BJ (cell line): ENCODE measurements at regions not wholly inside any gene's neighbourhood (a gene's known extent, or its start where the extent isn't known, plus 50 kb on each side); places are given as distances from the start of the nearest gene placed in this dataset.

Source experiments
- CTCF ChIA-PET: fragments of 350-600 bp; formaldehyde crosslinking; extraction: SDS; loops from one replicate; lab custom pipeline; 2021; ENCODE audit warnings: antibody characterized with exemption, inconsistent platforms; lab: Yijun Ruan, JAX
- POLR2A ChIA-PET: fragments of 300-600 bp; sonication (Branson Sonifier 250); formaldehyde crosslinking; extraction: SDS; loops from one replicate; lab custom pipeline; 2021; ENCODE audit warnings: antibody characterized with exemption; lab: Charles Lee
- DNase-seq: peaks from one replicate; pipeline ENCODE4 v3.0.0-alpha.2; 2011; ENCODE audit warnings: low read depth
- H3K27me3 ChIP-seq: 2 replicates; pipeline ENCODE4 v1.6.0; 2011; ENCODE audit warnings: low read length; ENCODE audit not compliant: control insufficient read depth, insufficient read depth
- H3K36me3 ChIP-seq: 2 replicates; pipeline ENCODE4 v1.5.1; 2011; ENCODE audit warnings: low read length; ENCODE audit not compliant: control insufficient read depth, insufficient read depth
- H3K4me3 ChIP-seq: 2 replicates; pipeline ENCODE4 v1.5.1; 2011; ENCODE audit warnings: low read depth, mild to moderate bottlenecking, control low read depth, low read length
- CTCF ChIP-seq: IDR thresholded peaks from 2 replicates; pipeline ENCODE4 v1.5.1; 2011; ENCODE audit warnings: low read depth, mild to moderate bottlenecking, control low read depth, inconsistent platforms, low read length, moderate library complexity; ENCODE audit not compliant: insufficient read depth

GRCh38 chr14:82647088-82647810 is 1113.6 kb upstream of the SEL1L start:
- DNase-seq = no peak
- Histone ChIP-seq H3K36me3 (no peaks in the 10 kb centered on the region), H3K4me3 (no peak overlapping the region), H3K27me3 (no peaks in the 10 kb centered on the region)
- no peak for TF ChIP-seq CTCF
- POLR2A ChIA-PET = no interaction called here
- CTCF ChIA-PET = no interaction called here

GRCh38 chr14:82655770-82656169 is 1122.1 kb upstream of the SEL1L start:
- CTCF ChIA-PET = no interaction called here
- Histone ChIP-seq H3K4me3 (no peak overlapping the region), H3K36me3 (no peaks in the 10 kb centered on the region), H3K27me3 (no peaks in the 10 kb centered on the region)
- no peak for DNase-seq
- POLR2A ChIA-PET = no interaction called here
- no peak for TF ChIP-seq CTCF

GRCh38 chr14:82657186-82657675 is 1123.6 kb upstream of the SEL1L start:
- ChIA-PET POLR2A (no interaction called here), CTCF (no interaction called here)
- no peak overlapping the region for H3K4me3 ChIP-seq
- no peak for DNase-seq
- no peaks in the 10 kb centered on the region for H3K27me3 ChIP-seq
- no peaks in the 10 kb centered on the region for H3K36me3 ChIP-seq
- TF ChIP-seq CTCF = no peak

- H3K4me3 ChIP-seq = no peak overlapping the region
- CTCF ChIA-PET = no interaction called here
- no peaks in the 10 kb centered on the region for H3K36me3 ChIP-seq
- no peaks in the 10 kb centered on the region for H3K27me3 ChIP-seq
- DNase-seq = no peak
- POLR2A ChIA-PET = no interaction called here
- TF ChIP-seq CTCF = no peak
These were observed 1127.6 kb upstream of the SEL1L start for GRCh38 chr14:82661258-82661657.

- DNase-seq = no peak
- CTCF ChIA-PET = no interaction called here
- H3K4me3 ChIP-seq = no peak overlapping the region
- H3K27me3 ChIP-seq = no peaks in the 10 kb centered on the region
- POLR2A ChIA-PET = no interaction called here
- no peak for TF ChIP-seq CTCF
- no peaks in the 10 kb centered on the region for H3K36me3 ChIP-seq
These were observed 1133.4 kb upstream of the SEL1L start for GRCh38 chr14:82667006-82667405.
